ENCODE measurements at regions not wholly inside any gene's neighbourhood (a gene's known extent, or its start where the extent isn't known, plus 50 kb on each side); places are given as distances from the start of the nearest gene placed in this dataset.

GRCh38 chr12:114741940-114742339, 58.0 kb upstream of the TBX3 start:
- H3K36me3 ChIP-seq (ENCODE audit: control insufficient read depth in 4 of 4, insufficient read depth in 3 of 4, low read depth in 1 of 4, low read length in 3 of 4), result no peaks in the 10 kb centered on the region
- no peak for TF ChIP-seq YY1 (IDR thresholded peaks at IDR 0.05)
- TF ChIP-seq JUND (IDR thresholded peaks at IDR 0.05), result no peak
- no peak for TF ChIP-seq ZBTB33 (IDR thresholded peaks at IDR 0.05)
- TF ChIP-seq FOXA1 (IDR thresholded peaks at IDR 0.05), result no peak
- TF ChIP-seq NR2F2 (IDR thresholded peaks at IDR 0.05), result no peak
- TF ChIP-seq ATF3 (IDR thresholded peaks at IDR 0.05), result no peak
- TF ChIP-seq REST (IDR thresholded peaks at IDR 0.05), result no peak
- no peak for TF ChIP-seq RAD21 (IDR thresholded peaks at IDR 0.05)
- no peak for TF ChIP-seq MAX (IDR thresholded peaks at IDR 0.05)
- no peak for TF ChIP-seq CTCF (IDR thresholded peaks at IDR 0.05; ENCODE audit: low read depth, low read length, missing input control)
- no peak for TF ChIP-seq EGR1 (IDR thresholded peaks at IDR 0.05; ENCODE audit: low read depth in 2 of 2)
- no peak for TF ChIP-seq HNF4A (conservative IDR thresholded peaks at IDR 0.05)
- no peak for TF ChIP-seq HNF4G (IDR thresholded peaks at IDR 0.05)
- no peak for TF ChIP-seq FOXA2 (IDR thresholded peaks at IDR 0.05)
- no peak for TF ChIP-seq GABPA (IDR thresholded peaks at IDR 0.05 in 1 of 2, conservative IDR thresholded peaks at IDR 0.05 in 1 of 2)
- TF ChIP-seq RXRA (IDR thresholded peaks at IDR 0.05), result no peak
- peaks cover 0 to 3% (median 2%) of the 10 kb centered on the region in 4 donors for H3K4me1 ChIP-seq (ENCODE audit: control insufficient read depth in 4 of 4, insufficient read depth in 4 of 4, low read length in 3 of 4)
- H3K9ac ChIP-seq (ENCODE audit: low read depth in 1 of 2, low read length in 2 of 2), result no peak overlapping the region
- no peak overlapping the region for H3K4me3 ChIP-seq (ENCODE audit: low read depth in 1 of 3, low read length in 3 of 3)
- no peak overlapping the region for H3K27ac ChIP-seq (ENCODE audit: low read depth in 1 of 2, low read length in 2 of 2)
- 96% methylated on average over 4 of the region's 4 CpGs for WGBS
- no peaks in the 10 kb centered on the region for H3K27me3 ChIP-seq (ENCODE audit: control insufficient read depth in 4 of 4, insufficient read depth in 4 of 4, low read length in 3 of 4)
- DNase-seq (ENCODE audit: low spot score), result no peak
- no peaks in the 10 kb centered on the region for H3K9me3 ChIP-seq (ENCODE audit: control insufficient read depth in 4 of 4, low read length in 3 of 4)

GRCh38 chr12:114740448-114740847, 56.5 kb upstream of the TBX3 start:
- DNase-seq (ENCODE audit: low spot score), result no peak
- Histone ChIP-seq H3K9ac (ENCODE audit: low read depth in 1 of 2, low read length in 2 of 2) (no peak overlapping the region), H3K27ac (ENCODE audit: low read depth in 1 of 2, low read length in 2 of 2) (no peak overlapping the region), H3K36me3 (ENCODE audit: control insufficient read depth in 4 of 4, insufficient read depth in 3 of 4, low read depth in 1 of 4, low read length in 3 of 4) (no peaks in the 10 kb centered on the region), H3K27me3 (ENCODE audit: control insufficient read depth in 4 of 4, insufficient read depth in 4 of 4, low read length in 3 of 4) (no peaks in the 10 kb centered on the region), H3K4me3 (ENCODE audit: low read depth in 1 of 3, low read length in 3 of 3) (no peak overlapping the region), H3K4me1 (ENCODE audit: control insufficient read depth in 4 of 4, insufficient read depth in 4 of 4, low read length in 3 of 4) (peaks cover 0 to 13% (median 7%) of the 10 kb centered on the region in 4 donors), H3K9me3 (ENCODE audit: control insufficient read depth in 4 of 4, low read length in 3 of 4) (no peaks in the 10 kb centered on the region)
- TF ChIP-seq SP1 (IDR thresholded peaks at IDR 0.05) (no peak), EGR1 (IDR thresholded peaks at IDR 0.05; ENCODE audit: low read depth in 2 of 2) (no peak), JUND (IDR thresholded peaks at IDR 0.05) (no peak), YY1 (IDR thresholded peaks at IDR 0.05) (no peak), FOXA1 (IDR thresholded peaks at IDR 0.05) (no peak), HNF4G (IDR thresholded peaks at IDR 0.05) (no peak), REST (IDR thresholded peaks at IDR 0.05) (no peak), ZBTB33 (IDR thresholded peaks at IDR 0.05) (no peak), FOXA2 (IDR thresholded peaks at IDR 0.05) (no peak)
- 91% methylated on average over 7 of the region's 7 CpGs for WGBS

Measured in liver (tissue), 8 donors.